Activated naive CD4-positive, alpha-beta T cell treated with anti-CD3 and anti-CD28 coated beads for 36 hours (primary cell): ENCODE measurements at regions not wholly inside any gene's neighbourhood (a gene's known extent, or its start where the extent isn't known, plus 50 kb on each side); places are given as distances from the start of the nearest gene placed in this dataset.
"Not testable (repeated sequence)": the region's sequence is repeated elsewhere in the genome, so short reads cannot be mapped to it uniquely, and the experiment has no call there.

Source experiments
- CTCF ChIA-PET: fragments of 350-600 bp; sonication (Branson Sonifier 250); formaldehyde crosslinking; loops from one replicate; lab custom pipeline; 2021; ENCODE audit warnings: antibody characterized with exemption; lab: Charles Lee
- DNase-seq: peaks from one replicate; pipeline ENCODE4 v3.0.0-alpha.2; 2020
- H3K27ac Mint-ChIP-seq: one replicate; pipeline ENCODE4 v1.8.0; 2021; ENCODE audit warnings: mild to moderate bottlenecking, mixed read lengths
- H3K27me3 Mint-ChIP-seq: one replicate; pipeline ENCODE4 v1.8.0; 2021; ENCODE audit warnings: low read depth, mixed read lengths
- H3K36me3 Mint-ChIP-seq: one replicate; pipeline ENCODE4 v1.8.0; 2021; ENCODE audit warnings: low read depth, mixed read lengths
- H3K4me1 Mint-ChIP-seq: one replicate; pipeline ENCODE4 v1.8.0; 2021; ENCODE audit warnings: low read depth, mixed read lengths
- H3K4me3 Mint-ChIP-seq: one replicate; pipeline ENCODE4 v1.8.0; 2021; ENCODE audit warnings: mild to moderate bottlenecking, moderate library complexity, mixed read lengths
- H3K9me3 Mint-ChIP-seq: one replicate; pipeline ENCODE4 v1.8.0; 2021; ENCODE audit warnings: mixed read lengths
- intact Hi-C: fragments of 100-400 bp; cut with micrococcal nuclease; formaldehyde crosslinking; loops from one replicate; pipeline ENCODE4 v1.15.1; 2023

GRCh38 chr12:76666290-76666835 lies 97.6 kb upstream of the ZDHHC17 start:
- Mint-ChIP-seq H3K27me3 (no peaks in the 10 kb centered on the region), H3K9me3 (no peaks in the 10 kb centered on the region), H3K4me1 (peaks cover 11% of the 10 kb centered on the region), H3K4me3 (no peak overlapping the region), H3K36me3 (no peaks in the 10 kb centered on the region), H3K27ac (no peak overlapping the region)
- DNase-seq = no peak
- CTCF ChIA-PET = no interaction called here
- intact Hi-C loops = no loop called here

DNA sequence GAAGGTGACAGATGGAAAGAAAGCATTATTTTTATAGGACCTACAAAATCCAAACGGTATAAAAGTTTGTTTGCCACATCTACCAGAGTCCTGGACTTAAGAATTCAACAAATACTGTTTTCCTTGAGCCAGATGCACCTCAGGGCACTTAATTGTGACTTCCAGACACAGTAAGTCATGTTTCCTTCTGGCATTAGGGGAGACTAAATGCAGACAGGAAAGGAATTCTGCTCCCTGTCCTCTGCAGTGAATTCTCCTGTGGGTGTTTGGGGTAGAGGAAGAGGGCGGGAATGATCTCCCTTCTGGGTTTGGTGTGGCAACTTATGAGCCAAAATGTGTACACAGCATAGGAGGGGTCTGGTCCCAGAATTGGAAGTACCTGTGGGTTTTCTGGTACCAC lies 93.9 kb upstream of the ZDHHC17 start:
- H3K4me1 Mint-ChIP-seq = peaks cover 11% of the 10 kb centered on the region
- peaks cover 2% of the 10 kb centered on the region for H3K9me3 Mint-ChIP-seq
- CTCF ChIA-PET = no interaction called here
- H3K4me3 Mint-ChIP-seq = no peak overlapping the region
- no peaks in the 10 kb centered on the region for H3K27me3 Mint-ChIP-seq
- no peaks in the 10 kb centered on the region for H3K36me3 Mint-ChIP-seq
- no peak overlapping the region for H3K27ac Mint-ChIP-seq
- intact Hi-C loops = no loop called here
- no peak for DNase-seq

DNA sequence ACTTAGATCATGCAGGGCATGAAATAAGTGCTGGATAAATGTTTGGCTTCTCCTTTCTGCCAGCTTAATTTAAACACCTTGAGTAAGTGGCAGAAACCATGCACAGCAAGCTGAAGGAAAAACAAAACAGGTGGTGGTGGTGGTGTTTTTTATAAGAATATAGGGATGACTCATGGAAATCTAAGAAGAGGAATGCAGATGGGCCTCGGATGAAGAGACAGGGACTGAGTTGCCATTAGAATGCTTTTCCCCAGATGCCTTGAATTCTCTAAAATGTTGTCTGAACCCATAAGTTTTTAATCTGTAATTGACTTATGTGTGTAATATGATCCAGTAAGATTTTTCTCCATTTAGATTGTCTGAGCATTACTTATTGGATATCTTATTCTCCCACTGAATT lies 93.1 kb upstream of the ZDHHC17 start:
- Mint-ChIP-seq H3K27ac (no peak overlapping the region), H3K4me1 (peaks cover 8% of the 10 kb centered on the region), H3K36me3 (no peaks in the 10 kb centered on the region), H3K27me3 (no peaks in the 10 kb centered on the region), H3K4me3 (no peak overlapping the region), H3K9me3 (peaks cover 2% of the 10 kb centered on the region)
- DNase-seq = no peak
- CTCF ChIA-PET = no interaction called here
- intact Hi-C loops = no loop called here

- H3K36me3 Mint-ChIP-seq = no peaks in the 10 kb centered on the region
- no peaks in the 10 kb centered on the region for H3K27me3 Mint-ChIP-seq
- H3K9me3 Mint-ChIP-seq = peaks cover 2% of the 10 kb centered on the region
- no peak overlapping the region for H3K27ac Mint-ChIP-seq
- DNase-seq = no peak
- intact Hi-C loops = no loop called here
- no peaks in the 10 kb centered on the region for H3K4me1 Mint-ChIP-seq
- CTCF ChIA-PET = interaction anchor here (1.0 kb wide), 1 partner anchor 115 kb away, joined by 3 read pairs; no protein-coding TSS in a partner anchor
- H3K4me3 Mint-ChIP-seq = no peak overlapping the region
Measured at GRCh38 chr12:76674669-76675315, 89.1 kb upstream of the ZDHHC17 start.

DNA sequence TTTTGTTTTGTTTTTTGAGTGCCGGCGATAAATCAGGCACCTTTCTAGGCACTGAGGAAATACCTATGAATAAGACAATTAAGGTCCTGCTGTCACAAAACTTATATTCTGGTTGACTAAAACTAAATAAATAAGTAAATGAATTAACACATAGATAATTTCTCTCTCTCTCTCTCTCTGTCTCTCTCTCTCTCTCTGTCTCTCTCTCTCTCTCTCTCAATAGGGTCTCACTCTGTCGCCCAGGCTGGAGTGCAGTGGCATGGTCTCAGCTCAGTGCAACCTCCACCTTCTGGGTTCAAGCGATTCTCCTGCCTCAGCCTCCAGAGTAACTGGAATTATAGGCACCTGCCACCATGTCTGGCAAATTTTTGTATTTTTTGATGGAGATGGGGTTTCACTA lies 87.7 kb upstream of the ZDHHC17 start:
- H3K4me3 Mint-ChIP-seq, H3K27ac Mint-ChIP-seq, H3K27me3 Mint-ChIP-seq, H3K36me3 Mint-ChIP-seq, H3K9me3 Mint-ChIP-seq, H3K4me1 Mint-ChIP-seq, intact Hi-C loops, CTCF ChIA-PET, DNase-seq: not testable (repeated sequence)

DNA sequence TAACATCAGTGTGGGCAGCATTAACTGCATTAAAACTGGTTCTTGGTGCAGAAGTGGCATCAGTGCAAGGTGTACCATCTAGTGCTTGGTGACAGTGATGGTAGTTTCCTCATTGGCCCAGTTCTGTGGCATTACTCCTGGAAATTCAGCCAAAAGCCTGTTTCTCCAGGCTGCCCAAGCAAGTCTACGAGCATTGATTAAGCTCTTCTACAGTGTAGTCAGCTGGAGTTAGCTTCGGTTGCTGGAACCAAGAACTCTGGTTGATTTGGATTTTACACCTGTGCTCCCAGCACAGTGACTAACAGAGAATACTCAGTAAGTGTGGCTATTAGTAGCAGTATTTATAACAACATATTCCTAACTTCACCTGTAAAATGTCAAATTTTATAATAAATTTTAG lies 84.9 kb upstream of the ZDHHC17 start:
- Mint-ChIP-seq H3K27ac (no peak overlapping the region), H3K9me3 (no peaks in the 10 kb centered on the region), H3K36me3 (no peaks in the 10 kb centered on the region), H3K4me1 (no peaks in the 10 kb centered on the region), H3K4me3 (no peak overlapping the region), H3K27me3 (no peaks in the 10 kb centered on the region)
- intact Hi-C loops = no loop called here
- CTCF ChIA-PET = no interaction called here
- DNase-seq = no peak

GRCh38 chr12:76679778-76680177 lies 84.1 kb upstream of the ZDHHC17 start:
- DNase-seq = no peak
- CTCF ChIA-PET = no interaction called here
- no peaks in the 10 kb centered on the region for H3K27me3 Mint-ChIP-seq
- intact Hi-C loops = no loop called here
- H3K4me3 Mint-ChIP-seq = no peak overlapping the region
- H3K27ac Mint-ChIP-seq = no peak overlapping the region
- no peaks in the 10 kb centered on the region for H3K36me3 Mint-ChIP-seq
- no peaks in the 10 kb centered on the region for H3K4me1 Mint-ChIP-seq
- H3K9me3 Mint-ChIP-seq = no peaks in the 10 kb centered on the region

GRCh38 chr12:76680940-76681339 lies 83.0 kb upstream of the ZDHHC17 start:
- no peak overlapping the region for H3K27ac Mint-ChIP-seq
- DNase-seq = no peak
- CTCF ChIA-PET = interaction anchor here (1.3 kb wide), 1 partner anchor 12 kb away, joined by 3 read pairs; no protein-coding TSS in a partner anchor
- H3K9me3 Mint-ChIP-seq = no peaks in the 10 kb centered on the region
- H3K4me1 Mint-ChIP-seq = peaks cover 6% of the 10 kb centered on the region
- H3K27me3 Mint-ChIP-seq = no peaks in the 10 kb centered on the region
- intact Hi-C loops = no loop called here
- H3K36me3 Mint-ChIP-seq = no peaks in the 10 kb centered on the region
- H3K4me3 Mint-ChIP-seq = no peak overlapping the region

GRCh38 chr12:76685246-76685678 lies 78.7 kb upstream of the ZDHHC17 start:
- CTCF ChIA-PET = interaction anchor here (0.7 kb wide), 1 partner anchor 21 kb away, joined by 3 read pairs; no protein-coding TSS in a partner anchor
- H3K9me3 Mint-ChIP-seq = no peaks in the 10 kb centered on the region
- no peaks in the 10 kb centered on the region for H3K36me3 Mint-ChIP-seq
- H3K27me3 Mint-ChIP-seq = no peaks in the 10 kb centered on the region
- intact Hi-C loops = loop anchor here (5.0 kb wide), 1 partner anchor 242 kb away; no protein-coding TSS in a partner anchor
- H3K27ac Mint-ChIP-seq = no peak overlapping the region
- H3K4me3 Mint-ChIP-seq = no peak overlapping the region
- H3K4me1 Mint-ChIP-seq = peaks cover 6% of the 10 kb centered on the region
- DNase-seq = no peak

GRCh38 chr12:76687981-76688380 lies 75.9 kb upstream of the ZDHHC17 start:
- peaks cover 6% of the 10 kb centered on the region for H3K4me1 Mint-ChIP-seq
- H3K27me3 Mint-ChIP-seq = no peaks in the 10 kb centered on the region
- no peaks in the 10 kb centered on the region for H3K9me3 Mint-ChIP-seq
- intact Hi-C loops = loop anchor here (1.0 to 5.0 kb wide), 2 partner anchors 103 to 239 kb away; no protein-coding TSS in a partner anchor
- no peak overlapping the region for H3K4me3 Mint-ChIP-seq
- DNase-seq = no peak
- no peak overlapping the region for H3K27ac Mint-ChIP-seq
- CTCF ChIA-PET = interaction anchor here (1.5 kb wide), 1 partner anchor 132 kb away, joined by 3 read pairs; no protein-coding TSS in a partner anchor
- H3K36me3 Mint-ChIP-seq = no peaks in the 10 kb centered on the region

DNA sequence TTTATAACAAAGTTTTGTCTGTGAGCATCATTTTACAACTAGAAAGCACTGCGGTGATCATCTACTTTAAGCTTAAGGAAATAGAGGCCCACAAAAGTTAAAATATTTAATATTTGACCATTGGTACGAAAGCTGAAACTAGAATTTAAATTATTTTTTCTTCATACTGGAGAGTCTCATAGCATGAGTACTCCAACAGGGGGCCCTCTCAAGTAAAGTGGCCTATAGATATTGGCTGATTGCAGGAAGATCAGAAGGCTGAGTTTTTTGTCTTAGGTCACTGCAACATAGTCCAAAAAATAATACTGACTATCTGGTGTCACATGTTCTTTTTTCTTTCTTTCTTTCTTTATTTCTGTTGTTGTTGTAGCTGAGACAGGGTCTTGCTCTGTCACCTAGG lies 75.3 kb upstream of the ZDHHC17 start:
- no peaks in the 10 kb centered on the region for H3K9me3 Mint-ChIP-seq
- no peaks in the 10 kb centered on the region for H3K36me3 Mint-ChIP-seq
- H3K4me3 Mint-ChIP-seq = no peak overlapping the region
- peaks cover 6% of the 10 kb centered on the region for H3K4me1 Mint-ChIP-seq
- DNase-seq = no peak
- intact Hi-C loops = loop anchor here (1.0 to 5.0 kb wide), 2 partner anchors 103 to 239 kb away; no protein-coding TSS in a partner anchor
- CTCF ChIA-PET = interaction anchor here (0.5 to 1.5 kb wide), 3 partner anchors 101 to 1957 kb away, joined by 3 to 5 read pairs (median 3); no protein-coding TSS in a partner anchor
- no peak overlapping the region for H3K27ac Mint-ChIP-seq
- no peaks in the 10 kb centered on the region for H3K27me3 Mint-ChIP-seq

DNA sequence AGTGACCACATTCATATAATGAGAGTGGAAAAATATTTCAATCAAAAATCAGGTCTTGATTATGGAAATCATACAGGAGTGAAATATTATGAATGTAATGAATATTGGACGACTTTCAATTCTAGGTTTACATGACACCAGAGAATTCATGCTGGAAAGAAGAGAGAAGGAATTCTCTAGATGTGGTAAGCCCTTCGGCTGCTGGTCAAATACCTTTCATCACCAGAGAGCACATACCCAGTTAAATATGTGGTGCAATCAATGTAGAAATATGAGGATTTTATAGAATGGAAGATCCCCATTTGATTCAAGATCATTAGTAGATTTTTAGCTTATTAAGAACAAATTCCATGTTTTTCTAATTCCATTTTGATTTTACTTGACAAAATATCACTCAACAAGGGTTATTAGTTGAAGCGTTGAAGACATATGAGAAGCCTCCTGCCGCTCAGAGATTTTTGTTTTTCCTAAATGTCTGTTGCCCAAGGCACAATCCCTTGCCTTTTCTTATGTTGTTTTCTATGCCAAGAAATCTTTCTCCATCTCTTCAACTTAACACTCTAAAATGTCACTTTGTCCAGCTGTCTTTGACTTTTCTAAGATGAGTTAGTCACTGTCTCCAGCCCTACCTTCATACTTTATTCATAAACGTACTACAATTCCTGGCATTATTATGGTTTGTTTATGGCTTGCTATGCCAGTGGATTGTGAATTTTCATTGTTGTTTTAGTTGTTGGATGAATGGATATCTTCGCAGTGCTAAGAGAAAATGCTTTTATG lies 72.8 kb upstream of the ZDHHC17 start:
- CTCF ChIA-PET = interaction anchor here (1.5 kb wide), 1 partner anchor 99 kb away, joined by 3 read pairs; no protein-coding TSS in a partner anchor
- H3K4me1 Mint-ChIP-seq = no peaks in the 10 kb centered on the region
- DNase-seq = no peak
- H3K4me3 Mint-ChIP-seq = no peak overlapping the region
- intact Hi-C loops = no loop called here
- H3K36me3 Mint-ChIP-seq = no peaks in the 10 kb centered on the region
- H3K27ac Mint-ChIP-seq = no peak overlapping the region
- H3K9me3 Mint-ChIP-seq = no peaks in the 10 kb centered on the region
- no peaks in the 10 kb centered on the region for H3K27me3 Mint-ChIP-seq
